ENCODE measurements at regions not wholly inside any gene's neighbourhood (a gene's known extent, or its start where the extent isn't known, plus 50 kb on each side); places are given as distances from the start of the nearest gene placed in this dataset.

GRCh38 chrX:30065226-30065625, 150.1 kb upstream of the MAGEB2 start:
- DNase-seq: no peak

GRCh38 chrX:30067677-30068076, 147.7 kb upstream of the MAGEB2 start:
- Histone ChIP-seq H3K4me3 (ENCODE audit: control extremely low read depth in 1 of 5, extremely low read depth in 1 of 5, insufficient read depth in 1 of 5, low read depth in 2 of 5, low read length in 4 of 5) (no peak overlapping the region), H2AFZ (ENCODE audit: insufficient read depth, low read depth, low read length, poor library complexity, severe bottlenecking) (no peak overlapping the region), H3K9me3 (ENCODE audit: control extremely low read depth in 1 of 3, control insufficient read depth in 2 of 3, insufficient read depth in 1 of 3, low read length in 2 of 3) (peaks cover 0 to 4% (median 0%) of the 10 kb centered on the region in 3 donors), H3K4me2 (replicated peaks; ENCODE audit: low read depth, low read length, poor library complexity, severe bottlenecking) (no peak overlapping the region), H3K27me3 (replicated peaks in 1 of 4; ENCODE audit: control extremely low read depth in 1 of 4, control insufficient read depth in 3 of 4, insufficient read depth in 4 of 4, low read length in 3 of 4) (no peaks in the 10 kb centered on the region), H3K9ac (ENCODE audit: low read length) (no peak overlapping the region), H3K27ac (ENCODE audit: low read length in 2 of 2) (no peak overlapping the region), H3K4me1 (ENCODE audit: control insufficient read depth in 2 of 2, insufficient read depth in 2 of 2, low read length in 2 of 2) (no peaks in the 10 kb centered on the region), H3K79me2 (ENCODE audit: control insufficient read depth, insufficient read depth, low read length) (no peaks in the 10 kb centered on the region), H3K36me3 (replicated peaks in 1 of 2; ENCODE audit: control extremely low read depth in 1 of 2, control insufficient read depth in 1 of 2, extremely low read depth in 1 of 2, insufficient read depth in 2 of 2, low read length in 1 of 2) (no peaks in the 10 kb centered on the region), H4K20me1 (ENCODE audit: control insufficient read depth, insufficient read depth, low read length, poor library complexity, severe bottlenecking) (no peaks in the 10 kb centered on the region)
- WGBS (ENCODE audit: insufficient coverage): 40% methylated on average over 1 of the region's 4 CpGs
- DNase-seq: no peak
- no peak overlapping the region for H3K27ac Mint-ChIP-seq
- TF ChIP-seq EZH2 (IDR thresholded peaks at IDR 0.05; ENCODE audit: borderline replicate concordance, insufficient read depth, low read depth, low read length, poor library complexity, severe bottlenecking): no peak
- no peak for TF ChIP-seq CTCF (IDR thresholded peaks at IDR 0.05)
- H3K4me3 Mint-ChIP-seq: no peak overlapping the region
- H3K9me3 Mint-ChIP-seq (ENCODE audit: insufficient read depth): no peaks in the 10 kb centered on the region
- POLR2A ChIA-PET: no interaction called here
- no peaks in the 10 kb centered on the region for H3K4me1 Mint-ChIP-seq
- no peaks in the 10 kb centered on the region for H3K27me3 Mint-ChIP-seq
- no peak for ATAC-seq (ENCODE audit: low read depth)
- CTCF ChIA-PET: no interaction called here
- intact Hi-C loops (cut with micrococcal nuclease): no loop called here

More at GRCh38 chrX:30065226-30065625, 150.1 kb upstream of the MAGEB2 start:
- H3K9me3 Mint-ChIP-seq (ENCODE audit: insufficient read depth): no peaks in the 10 kb centered on the region
- no peaks in the 10 kb centered on the region for H3K27me3 ChIP-seq (replicated peaks in 1 of 4; ENCODE audit: control extremely low read depth in 1 of 4, control insufficient read depth in 3 of 4, insufficient read depth in 4 of 4, low read length in 3 of 4)
- POLR2A ChIA-PET: no interaction called here
- H3K9me3 ChIP-seq (ENCODE audit: control extremely low read depth in 1 of 3, control insufficient read depth in 2 of 3, insufficient read depth in 1 of 3, low read length in 2 of 3): peaks cover 0 to 4% (median 0%) of the 10 kb centered on the region in 3 donors
- H3K27ac Mint-ChIP-seq: no peak overlapping the region
- TF ChIP-seq EZH2 (IDR thresholded peaks at IDR 0.05; ENCODE audit: borderline replicate concordance, insufficient read depth, low read depth, low read length, poor library complexity, severe bottlenecking) (no peak), CTCF (IDR thresholded peaks at IDR 0.05) (no peak)
- no peak overlapping the region for H3K27ac ChIP-seq (ENCODE audit: low read length in 2 of 2)
- WGBS (ENCODE audit: insufficient coverage): no CpG with 5 or more reads among the region's 2 CpGs
- no peaks in the 10 kb centered on the region for H3K4me1 ChIP-seq (ENCODE audit: control insufficient read depth in 2 of 2, insufficient read depth in 2 of 2, low read length in 2 of 2)
- no peaks in the 10 kb centered on the region for H3K36me3 ChIP-seq (replicated peaks in 1 of 2; ENCODE audit: control extremely low read depth in 1 of 2, control insufficient read depth in 1 of 2, extremely low read depth in 1 of 2, insufficient read depth in 2 of 2, low read length in 1 of 2)
- no peak for ATAC-seq (ENCODE audit: low read depth)
- no peaks in the 10 kb centered on the region for H3K27me3 Mint-ChIP-seq
- CTCF ChIA-PET: interaction anchor here (1.0 kb wide), 1 partner anchor 184 kb away, joined by 3 read pairs; no protein-coding TSS in a partner anchor
- H3K4me3 ChIP-seq (ENCODE audit: control extremely low read depth in 1 of 5, extremely low read depth in 1 of 5, insufficient read depth in 1 of 5, low read depth in 2 of 5, low read length in 4 of 5): no peak overlapping the region
- intact Hi-C loops (cut with micrococcal nuclease): no loop called here
- H3K4me3 Mint-ChIP-seq: no peak overlapping the region
- H2AFZ ChIP-seq (ENCODE audit: insufficient read depth, low read depth, low read length, poor library complexity, severe bottlenecking): no peak overlapping the region
- H3K4me2 ChIP-seq (replicated peaks; ENCODE audit: low read depth, low read length, poor library complexity, severe bottlenecking): no peak overlapping the region
- no peak overlapping the region for H3K9ac ChIP-seq (ENCODE audit: low read length)
- no peaks in the 10 kb centered on the region for H4K20me1 ChIP-seq (ENCODE audit: control insufficient read depth, insufficient read depth, low read length, poor library complexity, severe bottlenecking)
- H3K4me1 Mint-ChIP-seq: no peaks in the 10 kb centered on the region
- H3K79me2 ChIP-seq (ENCODE audit: control insufficient read depth, insufficient read depth, low read length): no peaks in the 10 kb centered on the region

All from B cell (primary cell).